CD4-positive, alpha-beta T cell (primary cell): ENCODE measurements at regions not wholly inside any gene's neighbourhood (a gene's known extent, or its start where the extent isn't known, plus 50 kb on each side); places are given as distances from the start of the nearest gene placed in this dataset.

ENCODE experiments used
- ATAC-seq: fragments of 200-7000 bp; cut with Tn5 transposase; one replicate; pipeline ENCODE4 v1.10.0; 2022; ENCODE audit warnings: mild to moderate bottlenecking; ENCODE audit not compliant: poor library complexity
- CTCF ChIA-PET: fragments of 350-600 bp; sonication (Branson Sonifier 250); formaldehyde crosslinking; loops from one replicate; lab custom pipeline; 2021; ENCODE audit warnings: antibody characterized with exemption, inconsistent platforms; lab: Charles Lee
- POLR2A ChIA-PET: fragments of 350-600 bp; sonication (Branson Sonifier 250); formaldehyde crosslinking; loops from one replicate; lab custom pipeline; 2021; ENCODE audit warnings: antibody characterized with exemption, inconsistent platforms; lab: Charles Lee
- DNase-seq, 14 experiments: peaks; one replicate each; pipeline ENCODE4 v3.0.0-alpha.2; 2013 to 2020; ENCODE audit warnings: mixed read lengths in 2 of 14
- H3K27ac ChIP-seq, 2 donors: one replicate each; pipeline versions ENCODE4 v1.5.1 to v1.7.0; 2013; ENCODE audit warnings: low read length in 2 of 2, low read depth in 1 of 2, mild to moderate bottlenecking in 1 of 2
- H3K27me3 ChIP-seq, 2 experiments: 1 replicate in 1 of 2; 2 replicates in 1 of 2; pipeline versions ENCODE4 v1.6.1 to v1.7.0; 2013; ENCODE audit warnings: low read length in 2 of 2, control low read depth in 1 of 2, mild to moderate bottlenecking in 1 of 2, moderate library complexity in 1 of 2; ENCODE audit not compliant: insufficient read depth in 2 of 2, control insufficient read depth in 1 of 2
- H3K36me3 ChIP-seq: one replicate; pipeline ENCODE4 v1.6.1; 2013; ENCODE audit warnings: low read length, control low read depth; ENCODE audit not compliant: insufficient read depth
- H3K4me1 ChIP-seq: one replicate; pipeline ENCODE4 v1.6.1; 2013; ENCODE audit warnings: low read length, control low read depth; ENCODE audit not compliant: insufficient read depth
- H3K4me3 ChIP-seq: one replicate; pipeline ENCODE4 v1.5.1; 2013; ENCODE audit warnings: mild to moderate bottlenecking, low read length, moderate library complexity
- H3K9me3 ChIP-seq, 2 experiments: 1 replicate in 1 of 2; 2 replicates in 1 of 2; pipeline versions ENCODE4 v1.6.1 to v1.7.0; 2013; ENCODE audit warnings: low read length in 2 of 2, mild to moderate bottlenecking in 2 of 2, control low read depth in 1 of 2, moderate library complexity in 1 of 2; ENCODE audit not compliant: control insufficient read depth in 1 of 2, insufficient read depth in 1 of 2
- H3K27ac Mint-ChIP-seq: one replicate; pipeline ENCODE4 v1.8.0; 2020; ENCODE audit warnings: mixed read lengths
- H3K27me3 Mint-ChIP-seq: one replicate; pipeline ENCODE4 v1.8.0; 2021; ENCODE audit warnings: mixed read lengths
- H3K36me3 Mint-ChIP-seq: one replicate; pipeline ENCODE4 v1.8.0; 2021; ENCODE audit warnings: low read depth, mixed read lengths
- H3K4me1 Mint-ChIP-seq: one replicate; pipeline ENCODE4 v1.8.0; 2021; ENCODE audit warnings: low read depth, mixed read lengths
- H3K4me3 Mint-ChIP-seq: one replicate; pipeline ENCODE4 v1.8.0; 2020; ENCODE audit warnings: mild to moderate bottlenecking, mixed read lengths
- H3K9me3 Mint-ChIP-seq: one replicate; pipeline ENCODE4 v1.8.0; 2020; ENCODE audit warnings: mixed read lengths
- CTCF ChIP-seq: fragments of 200-600 bp; IDR thresholded peaks from one replicate; pipeline ENCODE4 v1.8.0; 2022; ENCODE audit warnings: antibody characterized with exemption, mild to moderate bottlenecking
- intact Hi-C, 2 experiments: fragments of 100-400 bp; cut with DNase I in 1 of 2; cut with micrococcal nuclease in 1 of 2; formaldehyde crosslinking; loops; one replicate each; pipeline versions ENCODE4 v1.15.1 to v1.9.0; 2023 to 2025; cut with DNase I, micrococcal nuclease

- ATAC-seq (no peak), DNase-seq (no peak)
- Mint-ChIP-seq H3K27ac (no peak overlapping the region), H3K9me3 (peaks cover 15% of the 10 kb centered on the region), H3K36me3 (no peaks in the 10 kb centered on the region), H3K27me3 (no peaks in the 10 kb centered on the region), H3K4me3 (no peak overlapping the region), H3K4me1 (no peaks in the 10 kb centered on the region)
- H3K4me3 ChIP-seq = no peak overlapping the region
- H3K36me3 ChIP-seq = no peaks in the 10 kb centered on the region
- ChIA-PET POLR2A (no interaction called here), CTCF (no interaction called here)
- H3K9me3 ChIP-seq = peaks cover 0 to 14% of the 10 kb centered on the region in 2 experiments
- intact Hi-C loops = no loop called here
- TF ChIP-seq CTCF = no peak
- H3K27me3 ChIP-seq = no peaks in the 10 kb centered on the region
- no peak overlapping the region for H3K27ac ChIP-seq
- H3K4me1 ChIP-seq = no peaks in the 10 kb centered on the region
Measured at GRCh38 chr5:103435136-103435889, 127.3 kb downstream of the NUDT12 start.

- Mint-ChIP-seq H3K36me3 (no peaks in the 10 kb centered on the region), H3K27me3 (no peaks in the 10 kb centered on the region), H3K4me1 (no peaks in the 10 kb centered on the region), H3K4me3 (no peak overlapping the region), H3K9me3 (peaks cover 2% of the 10 kb centered on the region), H3K27ac (no peak overlapping the region)
- ATAC-seq = no peak
- intact Hi-C loops = no loop called here
- ChIA-PET CTCF (no interaction called here), POLR2A (no interaction called here)
- H3K36me3 ChIP-seq = no peaks in the 10 kb centered on the region
- H3K27me3 ChIP-seq = no peaks in the 10 kb centered on the region
- H3K4me1 ChIP-seq = no peaks in the 10 kb centered on the region
- H3K9me3 ChIP-seq = peaks cover 0 to 2% of the 10 kb centered on the region in 2 experiments
- H3K4me3 ChIP-seq = no peak overlapping the region
- H3K27ac ChIP-seq = no peak overlapping the region
- DNase-seq = no peak
- no peak for TF ChIP-seq CTCF
Measured at GRCh38 chr5:103434057-103434456, 128.5 kb downstream of the NUDT12 start.

- ChIA-PET CTCF (no interaction called here), POLR2A (no interaction called here)
- no peak for TF ChIP-seq CTCF
- Histone ChIP-seq H3K27me3 (no peaks in the 10 kb centered on the region), H3K4me1 (no peaks in the 10 kb centered on the region), H3K36me3 (no peaks in the 10 kb centered on the region), H3K4me3 (no peak overlapping the region), H3K9me3 (no peaks in the 10 kb centered on the region), H3K27ac (no peak overlapping the region)
- Mint-ChIP-seq H3K27ac (no peak overlapping the region), H3K36me3 (no peaks in the 10 kb centered on the region), H3K9me3 (no peaks in the 10 kb centered on the region), H3K27me3 (no peaks in the 10 kb centered on the region), H3K4me3 (no peak overlapping the region), H3K4me1 (no peaks in the 10 kb centered on the region)
- intact Hi-C loops = no loop called here
- ATAC-seq (no peak), DNase-seq (no peak)
Measured at GRCh38 chr5:103433211-103433610, 129.4 kb downstream of the NUDT12 start.
